ENCODE measurements at regions not wholly inside any gene's neighbourhood (a gene's known extent, or its start where the extent isn't known, plus 50 kb on each side); places are given as distances from the start of the nearest gene placed in this dataset.

DNA sequence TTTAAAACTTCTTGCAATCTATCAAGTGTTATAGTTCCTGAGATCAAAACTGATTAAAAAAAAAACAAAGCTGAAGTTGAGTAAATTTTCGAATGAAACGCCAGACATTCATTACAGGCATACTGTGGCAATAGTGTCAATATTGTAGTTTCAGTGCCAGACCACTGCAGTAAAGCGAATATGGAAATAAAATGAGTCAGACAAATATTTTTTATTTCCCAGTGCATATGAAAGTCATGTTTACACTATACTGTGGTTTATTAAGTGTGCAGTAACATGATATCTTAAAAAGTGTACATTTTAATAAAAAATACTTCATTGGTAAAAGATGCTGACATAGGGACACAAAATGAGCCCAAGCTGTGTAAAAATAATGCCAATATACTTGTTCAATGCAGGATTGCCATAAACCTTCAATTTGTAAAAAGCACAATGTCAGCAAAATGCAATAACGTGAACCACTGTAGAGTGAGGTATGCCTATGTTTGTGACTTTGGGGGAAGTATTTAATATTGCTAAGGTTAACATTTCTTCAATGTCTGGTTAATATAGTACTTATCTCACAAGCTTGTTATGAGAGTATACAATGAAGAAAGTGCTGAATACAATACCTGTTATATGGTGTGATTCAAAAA lies 1473.9 kb upstream of the GBE1 start:
- Histone ChIP-seq H3K9ac (ENCODE audit: low read length in 3 of 3) (no peak overlapping the region), H3K27ac (ENCODE audit: low read depth in 2 of 2, low read length in 2 of 2) (no peak overlapping the region), H3K36me3 (ENCODE audit: control insufficient read depth in 2 of 3, insufficient read depth in 3 of 3, low read length in 3 of 3) (no peaks in the 10 kb centered on the region), H3K27me3 (ENCODE audit: control insufficient read depth, insufficient read depth, low read length) (no peaks in the 10 kb centered on the region), H3K4me3 (ENCODE audit: low read length in 3 of 3) (no peak overlapping the region), H3K4me1 (ENCODE audit: control insufficient read depth in 2 of 3, insufficient read depth in 2 of 3, low read depth in 1 of 3, low read length in 3 of 3) (no peaks in the 10 kb centered on the region), H3K9me3 (ENCODE audit: control insufficient read depth in 2 of 3, insufficient read depth in 1 of 3, low read length in 3 of 3) (no peaks in the 10 kb centered on the region)
- intact Hi-C loops (cut with DNase I) = no loop called here
- no peak for DNase-seq
- TF ChIP-seq, protein P1, sequence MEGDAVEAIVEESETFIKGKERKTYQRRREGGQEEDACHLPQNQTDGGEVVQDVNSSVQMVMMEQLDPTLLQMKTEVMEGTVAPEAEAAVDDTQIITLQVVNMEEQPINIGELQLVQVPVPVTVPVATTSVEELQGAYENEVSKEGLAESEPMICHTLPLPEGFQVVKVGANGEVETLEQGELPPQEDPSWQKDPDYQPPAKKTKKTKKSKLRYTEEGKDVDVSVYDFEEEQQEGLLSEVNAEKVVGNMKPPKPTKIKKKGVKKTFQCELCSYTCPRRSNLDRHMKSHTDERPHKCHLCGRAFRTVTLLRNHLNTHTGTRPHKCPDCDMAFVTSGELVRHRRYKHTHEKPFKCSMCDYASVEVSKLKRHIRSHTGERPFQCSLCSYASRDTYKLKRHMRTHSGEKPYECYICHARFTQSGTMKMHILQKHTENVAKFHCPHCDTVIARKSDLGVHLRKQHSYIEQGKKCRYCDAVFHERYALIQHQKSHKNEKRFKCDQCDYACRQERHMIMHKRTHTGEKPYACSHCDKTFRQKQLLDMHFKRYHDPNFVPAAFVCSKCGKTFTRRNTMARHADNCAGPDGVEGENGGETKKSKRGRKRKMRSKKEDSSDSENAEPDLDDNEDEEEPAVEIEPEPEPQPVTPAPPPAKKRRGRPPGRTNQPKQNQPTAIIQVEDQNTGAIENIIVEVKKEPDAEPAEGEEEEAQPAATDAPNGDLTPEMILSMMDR (IDR thresholded peaks at IDR 0.05; ENCODE audit: borderline replicate concordance, extremely low read depth, insufficient read depth) = no peak
- no peak for FAIRE-seq

GRCh38 chr3:83233715-83234114 lies 1472.3 kb upstream of the GBE1 start:
- TF ChIP-seq, protein P1 (IDR thresholded peaks at IDR 0.05; ENCODE audit: borderline replicate concordance, extremely low read depth, insufficient read depth) = no peak
- no peak for FAIRE-seq
- intact Hi-C loops (cut with DNase I) = no loop called here
- no peak overlapping the region for H3K4me3 ChIP-seq (ENCODE audit: low read length in 3 of 3)
- no peak overlapping the region for H3K27ac ChIP-seq (ENCODE audit: low read depth in 2 of 2, low read length in 2 of 2)
- H3K36me3 ChIP-seq (ENCODE audit: control insufficient read depth in 2 of 3, insufficient read depth in 3 of 3, low read length in 3 of 3) = no peaks in the 10 kb centered on the region
- H3K9ac ChIP-seq (ENCODE audit: low read length in 3 of 3) = no peak overlapping the region
- no peaks in the 10 kb centered on the region for H3K27me3 ChIP-seq (ENCODE audit: control insufficient read depth, insufficient read depth, low read length)
- no peak for DNase-seq
- H3K4me1 ChIP-seq (ENCODE audit: control insufficient read depth in 2 of 3, insufficient read depth in 2 of 3, low read depth in 1 of 3, low read length in 3 of 3) = no peaks in the 10 kb centered on the region
- no peaks in the 10 kb centered on the region for H3K9me3 ChIP-seq (ENCODE audit: control insufficient read depth in 2 of 3, insufficient read depth in 1 of 3, low read length in 3 of 3)

GRCh38 chr3:83230841-83231240 lies 1469.4 kb upstream of the GBE1 start:
- FAIRE-seq = no peak
- intact Hi-C loops (cut with DNase I) = no loop called here

More at GRCh38 chr3:83230841-83231240, 1469.4 kb upstream of the GBE1 start:
- H3K4me3 ChIP-seq (ENCODE audit: low read length in 3 of 3) = no peak overlapping the region
- TF ChIP-seq, protein P1 (IDR thresholded peaks at IDR 0.05; ENCODE audit: borderline replicate concordance, extremely low read depth, insufficient read depth) = no peak
- H3K9ac ChIP-seq (ENCODE audit: low read length in 3 of 3) = no peak overlapping the region
- H3K9me3 ChIP-seq (ENCODE audit: control insufficient read depth in 2 of 3, insufficient read depth in 1 of 3, low read length in 3 of 3) = no peaks in the 10 kb centered on the region
- H3K27ac ChIP-seq (ENCODE audit: low read depth in 2 of 2, low read length in 2 of 2) = no peak overlapping the region
- no peak for DNase-seq
- H3K4me1 ChIP-seq (ENCODE audit: control insufficient read depth in 2 of 3, insufficient read depth in 2 of 3, low read depth in 1 of 3, low read length in 3 of 3) = no peaks in the 10 kb centered on the region
- H3K36me3 ChIP-seq (ENCODE audit: control insufficient read depth in 2 of 3, insufficient read depth in 3 of 3, low read length in 3 of 3) = no peaks in the 10 kb centered on the region
- no peaks in the 10 kb centered on the region for H3K27me3 ChIP-seq (ENCODE audit: control insufficient read depth, insufficient read depth, low read length)
